ENCODE measurements at regions not wholly inside any gene's neighbourhood (a gene's known extent, or its start where the extent isn't known, plus 50 kb on each side); places are given as distances from the start of the nearest gene placed in this dataset.

- Histone ChIP-seq H3K36me3 (no peaks in the 10 kb centered on the region), H3K4me1 (no peaks in the 10 kb centered on the region), H3K9me3 (no peaks in the 10 kb centered on the region), H3K4me3 (ENCODE audit: low read depth, low read length) (no peak overlapping the region), H3K27me3 (no peaks in the 10 kb centered on the region)
- no peak for TF ChIP-seq CTCF (IDR thresholded peaks at IDR 0.05; ENCODE audit: low read depth, low read length)
- DNase-seq = no peak
Measured at GRCh38 chr2:128643221-128644065, 324.8 kb upstream of the HS6ST1 start.

GRCh38 chr2:128644156-128644555 lies 325.5 kb upstream of the HS6ST1 start:
- H3K4me1 ChIP-seq = no peaks in the 10 kb centered on the region
- no peaks in the 10 kb centered on the region for H3K9me3 ChIP-seq
- no peaks in the 10 kb centered on the region for H3K27me3 ChIP-seq
- DNase-seq = no peak
- no peaks in the 10 kb centered on the region for H3K36me3 ChIP-seq
- no peak for TF ChIP-seq CTCF (IDR thresholded peaks at IDR 0.05; ENCODE audit: low read depth, low read length)
- H3K4me3 ChIP-seq (ENCODE audit: low read depth, low read length) = no peak overlapping the region

- DNase-seq = no peak
- H3K4me3 ChIP-seq (ENCODE audit: low read depth, low read length) = no peak overlapping the region
- no peaks in the 10 kb centered on the region for H3K4me1 ChIP-seq
- H3K36me3 ChIP-seq = no peaks in the 10 kb centered on the region
- no peaks in the 10 kb centered on the region for H3K9me3 ChIP-seq
- no peaks in the 10 kb centered on the region for H3K27me3 ChIP-seq
- no peak for TF ChIP-seq CTCF (IDR thresholded peaks at IDR 0.05; ENCODE audit: low read depth, low read length)
Measured at GRCh38 chr2:128644718-128645256, 326.1 kb upstream of the HS6ST1 start.

- no peaks in the 10 kb centered on the region for H3K36me3 ChIP-seq
Measured at GRCh38 chr2:128645631-128646030, 327.0 kb upstream of the HS6ST1 start.

GRCh38 chr2:128646091-128646490 lies 327.4 kb upstream of the HS6ST1 start:
- no peaks in the 10 kb centered on the region for H3K36me3 ChIP-seq
- H3K4me1 ChIP-seq = no peaks in the 10 kb centered on the region
- no peaks in the 10 kb centered on the region for H3K9me3 ChIP-seq
- no peaks in the 10 kb centered on the region for H3K27me3 ChIP-seq
- no peak for DNase-seq
- H3K4me3 ChIP-seq (ENCODE audit: low read depth, low read length) = no peak overlapping the region
- TF ChIP-seq CTCF (IDR thresholded peaks at IDR 0.05; ENCODE audit: low read depth, low read length) = no peak

More at GRCh38 chr2:128645631-128646030, 327.0 kb upstream of the HS6ST1 start:
- no peaks in the 10 kb centered on the region for H3K27me3 ChIP-seq
- TF ChIP-seq CTCF (IDR thresholded peaks at IDR 0.05; ENCODE audit: low read depth, low read length) = no peak
- H3K4me3 ChIP-seq (ENCODE audit: low read depth, low read length) = no peak overlapping the region
- no peaks in the 10 kb centered on the region for H3K9me3 ChIP-seq
- DNase-seq = no peak
- no peaks in the 10 kb centered on the region for H3K4me1 ChIP-seq

- TF ChIP-seq CTCF (IDR thresholded peaks at IDR 0.05; ENCODE audit: low read depth, low read length) = no peak
- no peaks in the 10 kb centered on the region for H3K4me1 ChIP-seq
- no peak for DNase-seq
Measured at GRCh38 chr2:128646691-128647090, 328.0 kb upstream of the HS6ST1 start.

More at GRCh38 chr2:128646691-128647090, 328.0 kb upstream of the HS6ST1 start:
- no peaks in the 10 kb centered on the region for H3K27me3 ChIP-seq
- no peak overlapping the region for H3K4me3 ChIP-seq (ENCODE audit: low read depth, low read length)
- no peaks in the 10 kb centered on the region for H3K36me3 ChIP-seq
- no peaks in the 10 kb centered on the region for H3K9me3 ChIP-seq
